ENCODE measurements at regions not wholly inside any gene's neighbourhood (a gene's known extent, or its start where the extent isn't known, plus 50 kb on each side); places are given as distances from the start of the nearest gene placed in this dataset.

DNA sequence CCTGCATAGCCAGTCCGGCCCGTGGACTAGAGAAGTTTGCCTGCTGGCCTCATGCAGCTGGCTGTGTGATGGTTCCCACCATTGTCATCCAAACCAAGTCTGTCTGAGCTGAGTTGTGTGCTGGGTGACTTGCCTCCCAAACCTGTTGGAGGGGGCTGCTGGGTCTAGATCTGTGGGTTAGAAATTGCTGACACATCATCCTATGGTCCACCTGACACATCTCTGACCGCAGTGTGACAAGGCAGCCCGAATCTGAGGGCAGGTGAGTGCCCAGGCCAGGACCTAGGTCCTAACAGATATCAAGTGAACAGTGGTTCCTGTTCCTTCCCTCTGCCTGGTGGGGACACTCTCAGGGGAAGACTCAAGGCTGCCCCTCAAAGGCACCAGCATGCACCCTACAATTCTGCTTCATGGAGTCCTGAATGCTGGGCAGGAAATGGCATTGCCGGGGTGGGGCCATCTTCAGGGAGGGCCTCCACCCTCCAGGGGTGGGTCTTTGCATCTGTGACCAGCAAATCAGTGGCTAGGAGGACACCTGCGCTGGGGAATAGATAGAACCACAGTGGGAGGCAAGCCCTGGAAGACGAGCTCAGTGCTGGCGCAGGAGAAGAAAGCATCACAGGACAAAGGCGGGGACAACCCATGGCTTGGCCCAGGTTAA lies 117.9 kb upstream of the ID2 start:
- Histone ChIP-seq H2AFZ (ENCODE audit: low read length) (no peak overlapping the region), H2BK5ac (ENCODE audit: low read length) (no peak overlapping the region), H4K91ac (ENCODE audit: low read depth, low read length, poor library complexity) (no peak overlapping the region), H3K14ac (ENCODE audit: low read length) (no peak overlapping the region), H2AK5ac (ENCODE audit: low read depth, low read length) (no peak overlapping the region), H3K36me3 (replicated peaks in 1 of 2; ENCODE audit: control insufficient read depth in 2 of 2, insufficient read depth in 2 of 2, low read length in 2 of 2) (no peaks in the 10 kb centered on the region), H2BK120ac (ENCODE audit: low read depth, low read length) (no peak overlapping the region), H3K23ac (ENCODE audit: low read depth, low read length, poor library complexity) (no peak overlapping the region), H3K79me1 (ENCODE audit: low read depth, low read length) (no peaks in the 10 kb centered on the region), H2BK12ac (ENCODE audit: low read length) (no peak overlapping the region), H3K4me3 (ENCODE audit: low read length in 2 of 2) (peak overlapping the region in 1 of 2 donors; percentile 35), H3K4me2 (ENCODE audit: insufficient read depth, low read length, poor library complexity, severe bottlenecking) (no peak overlapping the region), H2BK15ac (ENCODE audit: low read length) (no peak overlapping the region), H3K4me1 (ENCODE audit: control insufficient read depth in 2 of 2, insufficient read depth in 1 of 2, low read depth in 1 of 2, low read length in 2 of 2) (no peaks in the 10 kb centered on the region), H3K27me3 (ENCODE audit: control insufficient read depth in 3 of 3, insufficient read depth in 3 of 3, low read depth in 1 of 3, low read length in 3 of 3) (no peaks in the 10 kb centered on the region), H3K9ac (ENCODE audit: low read depth, low read length, poor library complexity) (no peak overlapping the region), H4K8ac (ENCODE audit: low read depth, low read length) (no peak overlapping the region), H3K18ac (ENCODE audit: low read length) (no peak overlapping the region), H3K9me3 (replicated peaks in 1 of 2; ENCODE audit: control insufficient read depth in 2 of 2, insufficient read depth in 1 of 2, low read depth in 1 of 2, low read length in 2 of 2) (peaks cover 0 to 4% of the 10 kb centered on the region in 2 donors), H3K27ac (replicated peaks; ENCODE audit: low read length) (no peak overlapping the region), H3K4ac (ENCODE audit: low read length) (no peak overlapping the region)
- DNase-seq (ENCODE audit: low spot score), result no peak
- no CpG with 5 or more reads among the region's 9 CpGs for WGBS, 2 donors (ENCODE audit: extremely low coverage in 2 of 2, insufficient read length in 2 of 2, insufficient replicate concordance in 1 of 2)

DNA sequence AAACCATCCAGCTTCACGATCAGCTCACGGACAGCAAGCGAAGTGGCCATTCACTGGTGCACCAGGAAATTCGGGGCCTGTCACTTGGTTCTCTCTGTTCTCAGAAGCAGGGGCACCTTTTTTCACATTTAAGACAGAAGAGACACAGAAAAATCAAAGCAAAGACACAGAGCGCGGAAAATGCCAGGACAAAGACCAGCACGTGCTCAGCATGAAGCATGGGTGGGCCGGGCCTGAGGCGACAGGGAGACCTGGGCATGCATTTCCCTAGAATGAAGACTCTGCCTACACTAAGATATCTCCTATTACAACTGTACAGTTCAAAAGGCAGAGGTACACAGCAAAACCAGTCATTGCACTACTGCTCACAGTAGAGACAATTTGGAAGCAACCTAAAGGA lies 117.4 kb upstream of the ID2 start:
- peaks cover 0 to 4% of the 10 kb centered on the region in 2 donors for H3K9me3 ChIP-seq (replicated peaks in 1 of 2; ENCODE audit: control insufficient read depth in 2 of 2, insufficient read depth in 1 of 2, low read depth in 1 of 2, low read length in 2 of 2)
- WGBS, 2 donors (ENCODE audit: extremely low coverage in 2 of 2, insufficient read length in 2 of 2, insufficient replicate concordance in 1 of 2), result no CpG with 5 or more reads among the region's 9 CpGs
- H3K18ac ChIP-seq (ENCODE audit: low read length), result no peak overlapping the region
- no peak overlapping the region for H3K27ac ChIP-seq (replicated peaks; ENCODE audit: low read length)
- H4K91ac ChIP-seq (ENCODE audit: low read depth, low read length, poor library complexity), result no peak overlapping the region
- H3K79me1 ChIP-seq (ENCODE audit: low read depth, low read length), result no peaks in the 10 kb centered on the region
- H3K9ac ChIP-seq (ENCODE audit: low read depth, low read length, poor library complexity), result no peak overlapping the region
- H3K14ac ChIP-seq (ENCODE audit: low read length), result no peak overlapping the region
- no peak overlapping the region for H2BK120ac ChIP-seq (ENCODE audit: low read depth, low read length)
- no peak overlapping the region for H3K4ac ChIP-seq (ENCODE audit: low read length)
- H2BK15ac ChIP-seq (ENCODE audit: low read length), result no peak overlapping the region
- H2AFZ ChIP-seq (ENCODE audit: low read length), result no peak overlapping the region
- no peaks in the 10 kb centered on the region for H3K36me3 ChIP-seq (replicated peaks in 1 of 2; ENCODE audit: control insufficient read depth in 2 of 2, insufficient read depth in 2 of 2, low read length in 2 of 2)
- no peak overlapping the region for H2AK5ac ChIP-seq (ENCODE audit: low read depth, low read length)
- no peak overlapping the region for H2BK5ac ChIP-seq (ENCODE audit: low read length)
- no peak overlapping the region for H3K23ac ChIP-seq (ENCODE audit: low read depth, low read length, poor library complexity)
- no peak overlapping the region for H2BK12ac ChIP-seq (ENCODE audit: low read length)
- no peak overlapping the region for H4K8ac ChIP-seq (ENCODE audit: low read depth, low read length)
- H3K4me1 ChIP-seq (ENCODE audit: control insufficient read depth in 2 of 2, insufficient read depth in 1 of 2, low read depth in 1 of 2, low read length in 2 of 2), result no peaks in the 10 kb centered on the region
- H3K4me3 ChIP-seq (ENCODE audit: low read length in 2 of 2), result no peak overlapping the region
- H3K4me2 ChIP-seq (ENCODE audit: insufficient read depth, low read length, poor library complexity, severe bottlenecking), result no peak overlapping the region
- DNase-seq (ENCODE audit: low spot score), result no peak
- no peaks in the 10 kb centered on the region for H3K27me3 ChIP-seq (ENCODE audit: control insufficient read depth in 3 of 3, insufficient read depth in 3 of 3, low read depth in 1 of 3, low read length in 3 of 3)

DNA sequence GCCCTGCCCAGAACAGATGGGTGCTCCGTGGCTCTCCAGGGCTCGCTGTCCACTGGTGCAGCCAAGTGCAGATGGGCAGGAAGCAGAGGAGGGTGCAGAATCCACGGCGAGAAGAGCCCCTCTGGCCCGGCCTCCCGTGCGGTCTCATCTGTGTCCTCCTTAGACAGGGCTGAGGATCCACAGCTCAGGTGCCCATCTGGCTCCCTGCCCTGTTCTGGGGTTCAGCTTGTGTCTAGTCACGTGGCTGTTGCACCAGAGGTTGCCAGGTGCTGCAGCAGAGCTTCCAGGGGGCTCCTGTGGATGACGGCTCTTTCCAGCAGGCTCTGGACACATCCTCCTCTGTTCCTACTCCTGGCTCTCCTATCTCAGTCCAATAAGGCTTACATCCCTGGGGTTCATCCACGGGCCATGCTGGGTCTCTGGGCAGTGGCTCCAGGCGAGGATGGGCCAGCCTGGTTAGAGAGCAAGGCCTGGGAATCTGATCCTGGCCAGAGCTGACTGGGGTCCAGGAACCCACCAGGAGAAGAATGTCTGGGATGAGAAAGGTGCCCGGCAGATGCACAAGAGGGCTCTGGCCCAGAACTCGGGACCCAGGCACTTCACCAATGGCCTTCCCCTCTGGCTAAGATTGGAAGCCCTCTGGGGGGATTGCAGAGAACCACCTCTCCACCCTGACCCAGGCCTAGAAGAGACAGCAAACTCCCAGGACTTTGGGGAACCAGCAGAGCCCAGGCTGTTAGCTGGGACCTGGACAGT lies 116.3 kb upstream of the ID2 start:
- H3K27ac ChIP-seq (replicated peaks; ENCODE audit: low read length), result no peak overlapping the region
- no peak overlapping the region for H2BK12ac ChIP-seq (ENCODE audit: low read length)
- no peak overlapping the region for H3K4ac ChIP-seq (ENCODE audit: low read length)
- no peak overlapping the region for H3K23ac ChIP-seq (ENCODE audit: low read depth, low read length, poor library complexity)
- no peak overlapping the region for H2BK15ac ChIP-seq (ENCODE audit: low read length)
- peak overlapping the region; percentile 38 for H3K18ac ChIP-seq (ENCODE audit: low read length)
- H4K8ac ChIP-seq (ENCODE audit: low read depth, low read length), result no peak overlapping the region
- H3K9ac ChIP-seq (ENCODE audit: low read depth, low read length, poor library complexity), result no peak overlapping the region
- H2BK5ac ChIP-seq (ENCODE audit: low read length), result no peak overlapping the region
- DNase-seq (ENCODE audit: low spot score), result no peak
- no peaks in the 10 kb centered on the region for H3K27me3 ChIP-seq (ENCODE audit: control insufficient read depth in 3 of 3, insufficient read depth in 3 of 3, low read depth in 1 of 3, low read length in 3 of 3)
- no peak overlapping the region for H3K4me2 ChIP-seq (ENCODE audit: insufficient read depth, low read length, poor library complexity, severe bottlenecking)
- H2BK120ac ChIP-seq (ENCODE audit: low read depth, low read length), result no peak overlapping the region
- peaks cover 0 to 4% of the 10 kb centered on the region in 2 donors for H3K9me3 ChIP-seq (replicated peaks in 1 of 2; ENCODE audit: control insufficient read depth in 2 of 2, insufficient read depth in 1 of 2, low read depth in 1 of 2, low read length in 2 of 2)
- no peaks in the 10 kb centered on the region for H3K4me1 ChIP-seq (ENCODE audit: control insufficient read depth in 2 of 2, insufficient read depth in 1 of 2, low read depth in 1 of 2, low read length in 2 of 2)
- no peak overlapping the region for H4K91ac ChIP-seq (ENCODE audit: low read depth, low read length, poor library complexity)
- no peak overlapping the region for H3K4me3 ChIP-seq (ENCODE audit: low read length in 2 of 2)
- no CpG with 5 or more reads among the region's 13 CpGs for WGBS, 2 donors (ENCODE audit: extremely low coverage in 2 of 2, insufficient read length in 2 of 2, insufficient replicate concordance in 1 of 2)
- H2AK5ac ChIP-seq (ENCODE audit: low read depth, low read length), result peak overlapping the region; percentile 30
- no peaks in the 10 kb centered on the region for H3K36me3 ChIP-seq (replicated peaks in 1 of 2; ENCODE audit: control insufficient read depth in 2 of 2, insufficient read depth in 2 of 2, low read length in 2 of 2)
- H2AFZ ChIP-seq (ENCODE audit: low read length), result no peak overlapping the region
- H3K14ac ChIP-seq (ENCODE audit: low read length), result no peak overlapping the region
- no peaks in the 10 kb centered on the region for H3K79me1 ChIP-seq (ENCODE audit: low read depth, low read length)

DNA sequence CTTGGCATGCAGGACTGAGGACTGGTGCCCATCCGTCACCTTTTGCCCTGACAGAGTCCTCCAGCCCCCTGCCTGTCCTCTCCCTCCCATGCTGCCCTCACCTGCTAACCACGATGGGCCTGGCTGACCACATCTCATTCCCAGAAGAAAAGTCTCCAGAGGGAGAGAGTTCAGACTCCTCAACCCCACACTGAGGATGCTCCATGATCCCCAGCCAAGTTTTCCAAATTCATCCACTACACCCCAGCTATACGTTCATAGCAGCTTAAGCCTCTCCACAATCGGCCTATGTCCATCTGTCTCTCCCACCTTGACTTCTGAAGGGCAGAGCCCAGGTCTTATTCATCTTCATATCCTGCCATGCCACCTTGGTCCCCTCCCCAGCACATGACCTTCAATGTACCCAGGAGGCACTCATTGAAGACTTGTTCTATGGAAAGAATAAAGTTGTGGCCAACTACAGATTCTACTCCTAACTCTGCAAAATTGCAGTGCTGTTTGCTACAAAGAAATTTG lies 115.6 kb upstream of the ID2 start:
- Histone ChIP-seq H4K91ac (ENCODE audit: low read depth, low read length, poor library complexity) (no peak overlapping the region), H2AK5ac (ENCODE audit: low read depth, low read length) (no peak overlapping the region), H2BK120ac (ENCODE audit: low read depth, low read length) (no peak overlapping the region), H3K4me3 (ENCODE audit: low read length in 2 of 2) (no peak overlapping the region), H3K4me1 (ENCODE audit: control insufficient read depth in 2 of 2, insufficient read depth in 1 of 2, low read depth in 1 of 2, low read length in 2 of 2) (no peaks in the 10 kb centered on the region), H3K27me3 (ENCODE audit: control insufficient read depth in 3 of 3, insufficient read depth in 3 of 3, low read depth in 1 of 3, low read length in 3 of 3) (no peaks in the 10 kb centered on the region), H3K18ac (ENCODE audit: low read length) (no peak overlapping the region), H3K4me2 (ENCODE audit: insufficient read depth, low read length, poor library complexity, severe bottlenecking) (no peak overlapping the region), H3K27ac (replicated peaks; ENCODE audit: low read length) (no peak overlapping the region), H2BK15ac (ENCODE audit: low read length) (no peak overlapping the region), H3K4ac (ENCODE audit: low read length) (no peak overlapping the region), H2AFZ (ENCODE audit: low read length) (no peak overlapping the region), H2BK5ac (ENCODE audit: low read length) (no peak overlapping the region), H3K14ac (ENCODE audit: low read length) (no peak overlapping the region), H4K8ac (ENCODE audit: low read depth, low read length) (no peak overlapping the region), H3K23ac (ENCODE audit: low read depth, low read length, poor library complexity) (no peak overlapping the region), H3K9me3 (replicated peaks in 1 of 2; ENCODE audit: control insufficient read depth in 2 of 2, insufficient read depth in 1 of 2, low read depth in 1 of 2, low read length in 2 of 2) (peaks cover 0 to 4% of the 10 kb centered on the region in 2 donors), H2BK12ac (ENCODE audit: low read length) (no peak overlapping the region), H3K79me1 (ENCODE audit: low read depth, low read length) (no peaks in the 10 kb centered on the region), H3K9ac (ENCODE audit: low read depth, low read length, poor library complexity) (no peak overlapping the region), H3K36me3 (replicated peaks in 1 of 2; ENCODE audit: control insufficient read depth in 2 of 2, insufficient read depth in 2 of 2, low read length in 2 of 2) (no peaks in the 10 kb centered on the region)
- no CpG with 5 or more reads among the region's 4 CpGs for WGBS, 2 donors (ENCODE audit: extremely low coverage in 2 of 2, insufficient read length in 2 of 2, insufficient replicate concordance in 1 of 2)
- no peak for DNase-seq (ENCODE audit: low spot score)

Measured in neuronal stem cell (in vitro differentiated cells).